ENCODE measurements at regions not wholly inside any gene's neighbourhood (a gene's known extent, or its start where the extent isn't known, plus 50 kb on each side); places are given as distances from the start of the nearest gene placed in this dataset.

- Histone ChIP-seq H3K36me3 (no peaks in the 10 kb centered on the region), H3K4me1 (peaks cover 0 to 39% (median 7%) of the 10 kb centered on the region in 3 donors), H3K27ac (no peak overlapping the region), H3K27me3 (no peaks in the 10 kb centered on the region), H3K4me3 (no peak overlapping the region), H3K9me3 (no peaks in the 10 kb centered on the region)
- 100% methylated on average over 1 of the region's 7 CpGs; no CpG with 5 or more reads in 1 of the 2 donors for WGBS, 2 donors (ENCODE audit: low coverage in 1 of 2)
- no peak for ATAC-seq
- TF ChIP-seq, protein P1, sequence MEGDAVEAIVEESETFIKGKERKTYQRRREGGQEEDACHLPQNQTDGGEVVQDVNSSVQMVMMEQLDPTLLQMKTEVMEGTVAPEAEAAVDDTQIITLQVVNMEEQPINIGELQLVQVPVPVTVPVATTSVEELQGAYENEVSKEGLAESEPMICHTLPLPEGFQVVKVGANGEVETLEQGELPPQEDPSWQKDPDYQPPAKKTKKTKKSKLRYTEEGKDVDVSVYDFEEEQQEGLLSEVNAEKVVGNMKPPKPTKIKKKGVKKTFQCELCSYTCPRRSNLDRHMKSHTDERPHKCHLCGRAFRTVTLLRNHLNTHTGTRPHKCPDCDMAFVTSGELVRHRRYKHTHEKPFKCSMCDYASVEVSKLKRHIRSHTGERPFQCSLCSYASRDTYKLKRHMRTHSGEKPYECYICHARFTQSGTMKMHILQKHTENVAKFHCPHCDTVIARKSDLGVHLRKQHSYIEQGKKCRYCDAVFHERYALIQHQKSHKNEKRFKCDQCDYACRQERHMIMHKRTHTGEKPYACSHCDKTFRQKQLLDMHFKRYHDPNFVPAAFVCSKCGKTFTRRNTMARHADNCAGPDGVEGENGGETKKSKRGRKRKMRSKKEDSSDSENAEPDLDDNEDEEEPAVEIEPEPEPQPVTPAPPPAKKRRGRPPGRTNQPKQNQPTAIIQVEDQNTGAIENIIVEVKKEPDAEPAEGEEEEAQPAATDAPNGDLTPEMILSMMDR (IDR thresholded peaks at IDR 0.05) = no peak
- TF ChIP-seq POLR2AphosphoS5 (IDR thresholded peaks at IDR 0.05) (no peak), POLR2A (IDR thresholded peaks at IDR 0.05) (no peak), EP300 (IDR thresholded peaks at IDR 0.05) (no peak)
Measured at GRCh38 chr6:4606016-4606415, 170.2 kb upstream of the CDYL start.

DNA sequence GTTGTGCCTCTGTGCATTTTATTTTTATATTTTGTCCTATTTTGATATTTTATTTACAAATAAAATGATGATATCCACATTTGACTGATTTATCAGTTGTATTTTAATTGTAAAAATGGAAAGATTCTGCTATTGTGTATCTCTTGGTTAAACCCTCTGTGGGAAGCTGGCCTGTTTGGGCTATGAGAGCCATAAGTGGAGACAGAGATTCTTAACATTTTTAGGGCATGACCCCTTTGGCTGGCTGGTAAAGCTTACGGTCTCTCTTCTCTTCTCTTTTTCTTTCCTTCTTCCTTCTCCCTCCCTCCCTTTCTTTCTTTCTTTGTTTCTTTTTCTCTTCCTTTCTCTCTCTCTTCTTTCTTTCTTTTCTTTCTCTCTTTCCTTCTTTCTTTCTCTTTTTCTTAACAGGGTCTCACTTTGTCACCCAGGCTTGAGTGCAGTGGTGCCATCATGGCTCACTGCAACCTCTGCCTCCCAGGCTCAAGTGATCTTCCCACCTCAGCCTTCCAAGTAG, 172.3 kb upstream of the CDYL start:
- Histone ChIP-seq H3K9me3 (no peaks in the 10 kb centered on the region), H3K27ac (no peak overlapping the region), H3K4me3 (no peak overlapping the region), H3K27me3 (no peaks in the 10 kb centered on the region), H3K4me1 (peaks cover 0 to 25% (median 0%) of the 10 kb centered on the region in 3 donors), H3K36me3 (no peaks in the 10 kb centered on the region)
- 0 to 73% methylated on average over 1 of the region's 1 CpG for WGBS, 2 donors (ENCODE audit: low coverage in 1 of 2)
- no peak for ATAC-seq
- TF ChIP-seq POLR2A (IDR thresholded peaks at IDR 0.05) (no peak), EP300 (IDR thresholded peaks at IDR 0.05) (no peak), POLR2AphosphoS5 (IDR thresholded peaks at IDR 0.05) (no peak)
- TF ChIP-seq, protein P1 (IDR thresholded peaks at IDR 0.05) = no peak

GRCh38 chr6:4603291-4603690, 172.9 kb upstream of the CDYL start:
- 61 to 83% methylated on average over 4 to 7 of the region's 7 CpGs for WGBS, 2 donors (ENCODE audit: low coverage in 1 of 2)
- Histone ChIP-seq H3K9me3 (no peaks in the 10 kb centered on the region), H3K36me3 (no peaks in the 10 kb centered on the region), H3K4me3 (no peak overlapping the region), H3K27me3 (no peaks in the 10 kb centered on the region), H3K27ac (no peak overlapping the region), H3K4me1 (peaks cover 0 to 19% (median 0%) of the 10 kb centered on the region in 3 donors)
- peak; percentile 80 for ATAC-seq
- no peak for TF ChIP-seq POLR2AphosphoS5 (IDR thresholded peaks at IDR 0.05)
- TF ChIP-seq POLR2A (IDR thresholded peaks at IDR 0.05) = no peak
- TF ChIP-seq, protein P1 (IDR thresholded peaks at IDR 0.05) = no peak
- TF ChIP-seq EP300 (IDR thresholded peaks at IDR 0.05) = no peak

- Histone ChIP-seq H3K9me3 (no peaks in the 10 kb centered on the region), H3K36me3 (no peaks in the 10 kb centered on the region), H3K4me1 (no peaks in the 10 kb centered on the region), H3K27me3 (no peaks in the 10 kb centered on the region), H3K27ac (no peak overlapping the region), H3K4me3 (no peak overlapping the region)
- no peak for ATAC-seq
- TF ChIP-seq POLR2A (IDR thresholded peaks at IDR 0.05) (no peak), POLR2AphosphoS5 (IDR thresholded peaks at IDR 0.05) (peak; percentile 63), EP300 (IDR thresholded peaks at IDR 0.05) (no peak)
- TF ChIP-seq, protein P1 (IDR thresholded peaks at IDR 0.05) = no peak
- 64 to 100% methylated on average over 1 to 2 of the region's 2 CpGs for WGBS, 2 donors (ENCODE audit: low coverage in 1 of 2)
Measured at GRCh38 chr6:4599924-4600323, 176.3 kb upstream of the CDYL start.

DNA sequence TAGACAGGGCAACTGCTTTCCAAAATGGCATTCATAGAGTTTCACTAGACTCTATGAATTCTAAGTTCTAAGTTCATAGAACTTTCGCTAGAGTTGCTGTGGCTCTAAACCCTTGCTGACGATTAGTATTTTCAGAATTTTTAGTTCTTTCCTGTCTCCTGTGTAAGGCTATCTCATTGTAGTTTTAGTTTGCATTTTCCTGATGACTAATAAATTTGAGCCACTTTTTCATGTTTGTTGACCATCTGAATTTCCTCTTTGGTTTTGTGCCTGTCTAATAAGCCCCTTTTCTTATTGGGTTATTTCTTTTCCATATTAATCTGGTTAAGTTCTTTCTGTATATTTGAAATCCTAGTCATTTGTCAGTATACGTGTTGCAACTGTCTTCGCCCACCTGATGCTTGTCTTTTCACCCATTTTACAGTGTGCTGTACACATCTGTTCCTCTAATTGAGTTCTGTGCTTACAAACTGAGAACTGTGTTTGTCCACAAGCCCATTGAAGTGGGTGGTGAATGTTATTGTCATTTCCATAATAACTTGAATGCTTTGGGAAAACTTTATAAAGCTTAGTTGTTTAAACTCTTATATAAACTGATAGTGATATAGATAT, 177.7 kb upstream of the CDYL start:
- WGBS, 2 donors (ENCODE audit: low coverage in 1 of 2) = 78 to 82% methylated on average over 3 to 4 of the region's 4 CpGs
- TF ChIP-seq EP300 (IDR thresholded peaks at IDR 0.05) (no peak), POLR2AphosphoS5 (IDR thresholded peaks at IDR 0.05) (no peak), POLR2A (IDR thresholded peaks at IDR 0.05) (no peak)
- TF ChIP-seq, protein P1 (IDR thresholded peaks at IDR 0.05) = no peak
- Histone ChIP-seq H3K36me3 (no peaks in the 10 kb centered on the region), H3K4me3 (no peak overlapping the region), H3K27me3 (no peaks in the 10 kb centered on the region), H3K9me3 (no peaks in the 10 kb centered on the region), H3K4me1 (no peaks in the 10 kb centered on the region), H3K27ac (no peak overlapping the region)
- no peak for ATAC-seq

Data from gastroesophageal sphincter (tissue), 4 donors.